Endothelial cell of umbilical vein (primary cell): ENCODE measurements at regions not wholly inside any gene's neighbourhood (a gene's known extent, or its start where the extent isn't known, plus 50 kb on each side); places are given as distances from the start of the nearest gene placed in this dataset.
"Not testable (repeated sequence)": the region's sequence is repeated elsewhere in the genome, so short reads cannot be mapped to it uniquely, and the experiment has no call there.

ENCODE experiments used
- BruUV-seq: library from RNA; stranded (reverse); fragments of 400-500 nt; replicated peaks from 2 replicates; lab custom pipeline; 2021; lab: Mats Ljungman, UMichigan
- CTCF ChIA-PET: fragments of 300-600, 350-600 bp; sonication (Branson Sonifier 250); formaldehyde crosslinking; loops from one replicate; lab custom pipeline; 2021; ENCODE audit warnings: antibody characterized with exemption, inconsistent platforms; lab: Charles Lee
- POLR2A ChIA-PET: fragments of 300-600, 350-600 bp; sonication (Branson Sonifier 250); formaldehyde crosslinking; loops from one replicate; lab custom pipeline; 2021; ENCODE audit warnings: antibody characterized with exemption, inconsistent platforms; lab: Charles Lee
- DNase-seq: peaks from one replicate; pipeline ENCODE4 v3.0.0-alpha.2; 2011; ENCODE audit warnings: low read depth, low spot score
- FAIRE-seq: peaks from 2 replicates; lab custom pipeline; 2011; peaks lifted over from hg19 to GRCh38; lab: Jason Lieb, UNC
- H2AFZ ChIP-seq: 2 replicates; pipeline ENCODE4 v1.6.0; 2012; ENCODE audit warnings: low read depth, low read length, control low read depth, inconsistent platforms
- H3K27ac ChIP-seq: 2 replicates; pipeline ENCODE4 v1.5.1; 2011; ENCODE audit warnings: low read depth, mild to moderate bottlenecking, control low read depth, low read length, moderate library complexity; ENCODE audit not compliant: insufficient read depth
- H3K27me3 ChIP-seq, 2 experiments: 2 replicates each; pipeline versions ENCODE4 v1.6.0 to v1.6.1; 2011; ENCODE audit warnings: low read length in 2 of 2, mixed read lengths in 1 of 2; ENCODE audit not compliant: control insufficient read depth in 2 of 2, insufficient read depth in 2 of 2
- H3K36me3 ChIP-seq, 2 experiments: 2 replicates in 1 of 2; 3 replicates in 1 of 2; pipeline ENCODE4 v1.5.1; 2011; ENCODE audit warnings: low read length in 2 of 2, mild to moderate bottlenecking in 1 of 2, moderate library complexity in 1 of 2; ENCODE audit not compliant: control insufficient read depth in 2 of 2, insufficient read depth in 2 of 2; ENCODE audit errors: extremely low read depth in 1 of 2
- H3K4me1 ChIP-seq: 3 replicates; pipeline ENCODE4 v1.5.1; 2011; ENCODE audit warnings: mild to moderate bottlenecking, low read length; ENCODE audit not compliant: control insufficient read depth, insufficient read depth; ENCODE audit errors: extremely low read depth
- H3K4me2 ChIP-seq: 2 replicates; pipeline ENCODE4 v1.6.1; 2011; ENCODE audit warnings: low read length, control low read depth, mixed read lengths; ENCODE audit not compliant: insufficient read depth
- H3K4me3 ChIP-seq, 3 experiments: fragments of 200-600 bp in 1 of 3; sonication (generic), shearing (Covaris generic) in 1 of 3; replicated peaks in 1 of 3; 2 replicates each; pipeline ENCODE4 v1.5.1; 2011 to 2016; ENCODE audit warnings: control low read depth in 3 of 3, low read length in 3 of 3, mild to moderate bottlenecking in 2 of 3, inconsistent platforms in 1 of 3, low read depth in 1 of 3, moderate library complexity in 1 of 3; ENCODE audit not compliant: insufficient read depth in 1 of 3
- H3K79me2 ChIP-seq: 2 replicates; pipeline ENCODE4 v1.6.0; 2012; ENCODE audit warnings: low read length, inconsistent platforms; ENCODE audit not compliant: control insufficient read depth, insufficient read depth
- H3K9ac ChIP-seq: replicated peaks from 2 replicates; pipeline ENCODE3; 2011; ENCODE audit warnings: low read length, control low read depth; ENCODE audit not compliant: insufficient read depth; ENCODE audit errors: extremely low read depth
- H3K9me1 ChIP-seq: replicated peaks from 3 replicates; pipeline ENCODE4 v1.6.0; 2011; ENCODE audit warnings: mild to moderate bottlenecking, low read length; ENCODE audit not compliant: control insufficient read depth, insufficient read depth; ENCODE audit errors: extremely low read depth
- H3K9me3 ChIP-seq: replicated peaks from 2 replicates; pipeline ENCODE4 v1.5.1; 2012; ENCODE audit warnings: low read length, inconsistent platforms; ENCODE audit not compliant: control insufficient read depth, insufficient read depth
- H4K20me1 ChIP-seq: replicated peaks from 2 replicates; pipeline ENCODE3; 2011; ENCODE audit warnings: mild to moderate bottlenecking, low read length; ENCODE audit not compliant: control insufficient read depth, insufficient read depth; ENCODE audit errors: extremely low read depth
- dilution Hi-C: fragments of 300-500 bp; cut with MboI; formaldehyde crosslinking; loops from one replicate; pipeline ENCODE4 v1.15.0; 2019; ENCODE audit warnings: low sequenced_read_pairs; ENCODE audit not compliant: extremely low pct_ligation_motif_present
- intact Hi-C: fragments of 100-400 bp; cut with micrococcal nuclease; formaldehyde crosslinking; loops from one replicate; pipeline ENCODE4 v1.10.0; 2022

- H3K27me3 ChIP-seq, H3K4me3 ChIP-seq, H2AFZ ChIP-seq, H4K20me1 ChIP-seq, H3K4me1 ChIP-seq, H3K9ac ChIP-seq, H3K9me3 ChIP-seq, FAIRE-seq, H3K36me3 ChIP-seq, H3K79me2 ChIP-seq, POLR2A ChIA-PET, dilution Hi-C loops, H3K9me1 ChIP-seq, H3K27ac ChIP-seq, CTCF ChIA-PET, DNase-seq, BruUV-seq, H3K4me2 ChIP-seq, intact Hi-C loops: not testable (repeated sequence)
Measured at GRCh38 chr16:29250469-29250868, 156.0 kb downstream of the NPIPB11 start.

GRCh38 chr16:29248940-29249318 is 157.6 kb downstream of the NPIPB11 start:
- FAIRE-seq, POLR2A ChIA-PET, H3K9me3 ChIP-seq, H2AFZ ChIP-seq, H3K27me3 ChIP-seq, intact Hi-C loops, H3K4me3 ChIP-seq, H3K79me2 ChIP-seq, H4K20me1 ChIP-seq, H3K27ac ChIP-seq, H3K36me3 ChIP-seq, H3K9me1 ChIP-seq, H3K4me1 ChIP-seq, dilution Hi-C loops, H3K9ac ChIP-seq, BruUV-seq, H3K4me2 ChIP-seq, DNase-seq, CTCF ChIA-PET: not testable (repeated sequence)

- H3K4me1 ChIP-seq, BruUV-seq: not testable (repeated sequence)
Measured at GRCh38 chr16:29248306-29248939, 158.1 kb downstream of the NPIPB11 start.

GRCh38 chr16:29246091-29246490 is 160.4 kb downstream of the NPIPB11 start:
- H4K20me1 ChIP-seq, H2AFZ ChIP-seq, H3K9me1 ChIP-seq, H3K27ac ChIP-seq, DNase-seq, H3K4me3 ChIP-seq, POLR2A ChIA-PET, H3K79me2 ChIP-seq, H3K9me3 ChIP-seq, FAIRE-seq, dilution Hi-C loops, H3K36me3 ChIP-seq, H3K4me1 ChIP-seq, CTCF ChIA-PET, H3K4me2 ChIP-seq, BruUV-seq, intact Hi-C loops, H3K27me3 ChIP-seq, H3K9ac ChIP-seq: not testable (repeated sequence)

More at GRCh38 chr16:29248306-29248939, 158.1 kb downstream of the NPIPB11 start:
- H3K27me3 ChIP-seq, H3K9me3 ChIP-seq, H3K9me1 ChIP-seq, H3K4me2 ChIP-seq, CTCF ChIA-PET, H3K27ac ChIP-seq, H2AFZ ChIP-seq, intact Hi-C loops, DNase-seq, H3K9ac ChIP-seq, dilution Hi-C loops, H3K36me3 ChIP-seq, H3K79me2 ChIP-seq, FAIRE-seq, H4K20me1 ChIP-seq, H3K4me3 ChIP-seq, POLR2A ChIA-PET: not testable (repeated sequence)
